A673 (cell line): ENCODE measurements at regions not wholly inside any gene's neighbourhood (a gene's known extent, or its start where the extent isn't known, plus 50 kb on each side); places are given as distances from the start of the nearest gene placed in this dataset.

Experiments used
- BruUV-seq: library from RNA; stranded (reverse); fragments of 400-500 nt; replicated peaks from 2 replicates; lab custom pipeline; 2021; lab: Mats Ljungman, UMichigan
- CTCF ChIA-PET: fragments of 300-600 bp; sonication (Branson Sonifier 250); formaldehyde crosslinking; loops from one replicate; lab custom pipeline; 2022; ENCODE audit warnings: antibody characterized with exemption; lab: Charles Lee
- POLR2A ChIA-PET: fragments of 300-600 bp; sonication (Branson Sonifier 250); formaldehyde crosslinking; loops from one replicate; lab custom pipeline; 2022; ENCODE audit warnings: antibody characterized with exemption; ENCODE audit not compliant: low non-redundant PET; lab: Charles Lee
- DNase-seq: peaks from one replicate; pipeline ENCODE4 v3.0.0-alpha.2; 2015; ENCODE audit warnings: low spot score
- H3K27ac ChIP-seq: fragments of 200-600 bp; sonication (generic); 2 replicates; pipeline ENCODE4 v1.5.1; 2016; ENCODE audit warnings: mixed run types, low read depth, mild to moderate bottlenecking, mixed read lengths, antibody characterized with exemption, low read length; ENCODE audit not compliant: poor library complexity, severe bottlenecking
- H3K27me3 ChIP-seq: fragments of 200-600 bp; sonication (generic); replicated peaks from 2 replicates; pipeline ENCODE4 v1.6.1; 2017; ENCODE audit warnings: mixed run types, low read depth, mild to moderate bottlenecking, mixed read lengths, antibody characterized with exemption, low read length; ENCODE audit not compliant: insufficient read depth, poor library complexity
- H3K36me3 ChIP-seq: fragments of 200-600 bp; sonication (generic); 2 replicates; pipeline ENCODE4 v1.6.1; 2016; ENCODE audit warnings: mixed run types, mild to moderate bottlenecking, mixed read lengths, antibody characterized with exemption, low read length; ENCODE audit not compliant: insufficient read depth, poor library complexity, severe bottlenecking
- H3K4me1 ChIP-seq: fragments of 200-600 bp; sonication (generic); 2 replicates; pipeline ENCODE4 v1.6.1; 2017; ENCODE audit warnings: mixed run types, mild to moderate bottlenecking, mixed read lengths, antibody characterized with exemption, low read length; ENCODE audit not compliant: insufficient read depth, poor library complexity, severe bottlenecking
- H3K4me3 ChIP-seq: fragments of 200-600 bp; sonication (generic); 2 replicates; pipeline ENCODE4 v1.5.1; 2016; ENCODE audit warnings: low read depth, mixed run types, mild to moderate bottlenecking, mixed read lengths, low read length; ENCODE audit not compliant: poor library complexity, severe bottlenecking
- H3K9me3 ChIP-seq: fragments of 200-600 bp; sonication (generic); 2 replicates; pipeline ENCODE4 v1.6.1; 2016; ENCODE audit warnings: mixed run types, low read depth, mild to moderate bottlenecking, mixed read lengths, antibody characterized with exemption, low read length; ENCODE audit not compliant: poor library complexity, severe bottlenecking
- EZH2 ChIP-seq: fragments of 200-600 bp; sonication (generic); IDR thresholded peaks from 2 replicates; pipeline ENCODE4 v1.6.1; 2017; ENCODE audit warnings: borderline replicate concordance, low read depth, mild to moderate bottlenecking, mixed read lengths, antibody characterized with exemption, low read length; ENCODE audit not compliant: poor library complexity, severe bottlenecking
- intact Hi-C: fragments of 100-400 bp; cut with micrococcal nuclease; formaldehyde crosslinking; loops from one replicate; pipeline ENCODE4 v1.10.0; 2022; ENCODE audit not compliant: unreplicated experiment
- TF ChIP-seq, protein P1 (sequence below): fragments of 300-800, 200-600 bp; sonication (generic); conservative IDR thresholded peaks from 2 replicates; pipeline ENCODE4 v1.5.1; 2017; ENCODE audit warnings: low read depth, mild to moderate bottlenecking, antibody characterized with exemption, low read length, moderate library complexity, mixed read lengths

DNA sequence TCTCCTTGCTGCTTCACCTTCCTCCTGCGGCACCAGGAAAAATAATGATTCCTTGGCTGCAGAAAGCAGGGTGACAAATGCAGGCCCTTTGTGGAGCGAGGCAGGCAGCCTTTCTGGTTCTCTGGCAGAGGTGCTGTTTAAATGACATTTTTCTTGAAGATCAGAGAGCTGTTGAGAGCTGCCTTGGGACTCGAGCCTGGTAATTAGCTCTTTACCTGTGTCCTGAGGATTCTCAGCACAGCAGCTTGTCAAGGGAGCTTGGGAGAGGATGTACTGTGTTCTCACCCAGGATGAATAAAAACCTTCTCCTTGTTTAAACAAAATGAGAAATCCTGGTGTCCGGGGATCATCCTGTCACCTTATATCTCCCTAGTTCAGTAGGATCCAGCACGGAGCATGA, 204.0 kb downstream of the AACS start:
- no peak overlapping the region for H3K4me3 ChIP-seq
- intact Hi-C loops: no loop called here
- H3K4me1 ChIP-seq: no peaks in the 10 kb centered on the region
- peaks cover 8% of the 10 kb centered on the region for H3K27me3 ChIP-seq
- H3K27ac ChIP-seq: no peak overlapping the region
- no TSS peak for BruUV-seq
- no peak for TF ChIP-seq EZH2
- TF ChIP-seq, protein P1, sequence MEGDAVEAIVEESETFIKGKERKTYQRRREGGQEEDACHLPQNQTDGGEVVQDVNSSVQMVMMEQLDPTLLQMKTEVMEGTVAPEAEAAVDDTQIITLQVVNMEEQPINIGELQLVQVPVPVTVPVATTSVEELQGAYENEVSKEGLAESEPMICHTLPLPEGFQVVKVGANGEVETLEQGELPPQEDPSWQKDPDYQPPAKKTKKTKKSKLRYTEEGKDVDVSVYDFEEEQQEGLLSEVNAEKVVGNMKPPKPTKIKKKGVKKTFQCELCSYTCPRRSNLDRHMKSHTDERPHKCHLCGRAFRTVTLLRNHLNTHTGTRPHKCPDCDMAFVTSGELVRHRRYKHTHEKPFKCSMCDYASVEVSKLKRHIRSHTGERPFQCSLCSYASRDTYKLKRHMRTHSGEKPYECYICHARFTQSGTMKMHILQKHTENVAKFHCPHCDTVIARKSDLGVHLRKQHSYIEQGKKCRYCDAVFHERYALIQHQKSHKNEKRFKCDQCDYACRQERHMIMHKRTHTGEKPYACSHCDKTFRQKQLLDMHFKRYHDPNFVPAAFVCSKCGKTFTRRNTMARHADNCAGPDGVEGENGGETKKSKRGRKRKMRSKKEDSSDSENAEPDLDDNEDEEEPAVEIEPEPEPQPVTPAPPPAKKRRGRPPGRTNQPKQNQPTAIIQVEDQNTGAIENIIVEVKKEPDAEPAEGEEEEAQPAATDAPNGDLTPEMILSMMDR: no peak
- no peak for DNase-seq
- H3K9me3 ChIP-seq: no peaks in the 10 kb centered on the region
- no peaks in the 10 kb centered on the region for H3K36me3 ChIP-seq
- ChIA-PET CTCF (no interaction called here), POLR2A (no interaction called here)

DNA sequence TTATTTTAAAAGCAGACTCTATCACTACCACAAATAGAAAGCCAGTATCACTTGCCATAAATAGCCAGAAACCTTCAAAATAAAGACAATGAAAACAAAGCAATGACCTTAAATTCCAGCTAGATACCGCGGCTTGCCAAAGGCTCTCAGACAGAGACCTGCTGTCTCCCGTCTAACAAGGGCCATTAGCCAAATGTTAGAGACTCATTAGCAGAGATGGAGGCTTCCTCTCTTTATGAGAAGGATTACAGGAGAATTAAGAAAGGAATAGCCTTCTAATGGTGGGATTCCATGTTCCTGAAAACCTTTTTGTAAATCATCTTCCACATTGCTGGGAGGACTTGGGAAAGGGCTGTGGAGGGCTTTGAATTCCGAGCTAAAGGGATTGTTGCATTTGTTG, 206.7 kb downstream of the AACS start:
- Histone ChIP-seq H3K27me3 (peaks cover 8% of the 10 kb centered on the region), H3K9me3 (no peaks in the 10 kb centered on the region), H3K36me3 (no peaks in the 10 kb centered on the region), H3K4me3 (no peak overlapping the region), H3K4me1 (no peaks in the 10 kb centered on the region), H3K27ac (no peak overlapping the region)
- ChIA-PET CTCF (no interaction called here), POLR2A (no interaction called here)
- no peak for DNase-seq
- BruUV-seq: no TSS peak
- no peak for TF ChIP-seq EZH2
- TF ChIP-seq, protein P1: no peak
- intact Hi-C loops: no loop called here

DNA sequence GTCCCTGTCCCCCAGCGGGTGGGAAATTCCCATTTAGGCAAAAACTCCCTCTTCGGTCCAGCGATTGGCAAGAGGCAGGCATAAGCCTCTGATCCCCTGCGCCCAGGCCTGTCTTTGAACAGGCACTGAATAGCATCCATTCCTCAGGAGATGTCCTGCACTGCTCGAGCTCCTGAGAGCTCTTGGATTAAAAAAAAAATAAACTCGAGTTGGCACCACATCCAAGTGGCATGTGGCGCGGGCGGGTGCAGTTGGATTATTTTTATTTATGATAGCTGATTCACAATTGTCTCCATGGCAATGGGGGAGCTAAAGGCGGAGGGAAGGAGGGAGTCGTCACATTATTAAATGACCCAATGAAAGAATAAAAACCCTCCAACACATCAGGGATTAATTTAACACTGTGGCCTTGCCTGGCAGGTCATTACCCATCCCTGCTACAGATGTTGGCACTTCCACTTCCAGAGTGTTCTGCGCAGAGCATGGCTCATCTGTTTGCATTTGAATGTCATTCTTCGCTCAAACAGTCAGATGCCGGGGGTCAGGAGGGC, 207.2 kb downstream of the AACS start:
- H3K4me1 ChIP-seq: no peaks in the 10 kb centered on the region
- no peak for DNase-seq
- intact Hi-C loops: no loop called here
- CTCF ChIA-PET: no interaction called here
- no peak overlapping the region for H3K27ac ChIP-seq
- BruUV-seq: no TSS peak
- POLR2A ChIA-PET: no interaction called here
- no peak for TF ChIP-seq EZH2
- TF ChIP-seq, protein P1: no peak
- no peak overlapping the region for H3K4me3 ChIP-seq
- peaks cover 8% of the 10 kb centered on the region for H3K27me3 ChIP-seq
- H3K9me3 ChIP-seq: no peaks in the 10 kb centered on the region
- H3K36me3 ChIP-seq: no peaks in the 10 kb centered on the region
